NCI-H146 (cell line): ENCODE measurements at regions not wholly inside any gene's neighbourhood (a gene's known extent, or its start where the extent isn't known, plus 50 kb on each side); places are given as distances from the start of the nearest gene placed in this dataset.

Experiments
- DNase-seq: peaks from one replicate; lab custom pipeline; 2025; lab: John Stamatoyannopoulos, UW

DNA sequence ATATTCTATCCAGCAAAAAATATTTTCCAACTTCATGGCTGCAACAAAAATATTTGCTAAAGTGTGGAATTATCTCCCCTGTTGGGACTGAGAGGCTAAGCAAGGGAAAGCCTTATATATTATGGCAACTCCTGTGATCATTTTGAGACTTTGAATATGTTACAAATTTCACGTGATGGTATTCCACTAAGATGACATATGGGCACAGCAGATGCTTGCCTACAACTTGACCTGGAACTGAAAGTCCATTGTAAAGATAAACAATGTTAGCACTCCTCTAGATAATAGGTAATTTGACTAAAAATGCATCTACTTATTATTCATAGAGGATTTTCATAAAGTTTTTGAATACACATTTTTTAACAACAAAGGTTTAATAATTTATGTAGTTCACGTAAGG is 1141.5 kb upstream of the CDH6 start:
- DNase-seq: no peak

DNA sequence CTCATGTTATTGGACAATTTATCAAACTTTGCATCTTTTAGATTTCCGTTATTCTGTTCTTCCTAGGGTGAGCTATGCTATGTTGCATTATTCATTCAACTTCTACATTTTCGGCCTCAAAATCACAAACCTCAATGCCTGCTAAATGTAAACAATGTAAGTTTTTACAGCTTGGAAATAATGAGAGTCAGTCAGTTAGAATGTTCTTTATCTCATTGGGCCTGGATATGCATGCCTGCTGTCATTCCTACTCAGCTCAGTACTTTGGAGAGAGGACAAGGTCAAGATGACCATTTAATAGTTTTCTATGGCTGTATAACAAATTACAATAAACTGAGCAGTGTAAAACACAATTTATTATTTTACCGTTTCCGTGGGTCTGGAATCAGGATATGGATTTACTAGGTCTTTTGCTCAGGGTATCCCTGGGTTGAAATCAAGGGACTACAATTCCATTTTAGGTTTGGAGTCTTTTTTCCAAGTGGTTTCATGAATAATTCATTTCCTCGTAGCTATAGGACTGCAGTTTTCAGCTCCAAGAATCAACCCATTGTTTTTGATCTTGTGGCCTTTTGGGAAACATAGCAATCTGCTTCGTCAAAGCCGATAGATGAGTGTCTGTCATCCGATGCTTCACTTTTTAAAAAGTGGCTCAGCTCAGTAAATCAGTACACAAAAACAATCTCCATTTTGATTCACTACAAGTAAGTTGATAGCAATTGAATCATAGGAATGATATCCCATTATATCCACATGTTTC is 1143.2 kb upstream of the CDH6 start:
- no peak for DNase-seq

DNA sequence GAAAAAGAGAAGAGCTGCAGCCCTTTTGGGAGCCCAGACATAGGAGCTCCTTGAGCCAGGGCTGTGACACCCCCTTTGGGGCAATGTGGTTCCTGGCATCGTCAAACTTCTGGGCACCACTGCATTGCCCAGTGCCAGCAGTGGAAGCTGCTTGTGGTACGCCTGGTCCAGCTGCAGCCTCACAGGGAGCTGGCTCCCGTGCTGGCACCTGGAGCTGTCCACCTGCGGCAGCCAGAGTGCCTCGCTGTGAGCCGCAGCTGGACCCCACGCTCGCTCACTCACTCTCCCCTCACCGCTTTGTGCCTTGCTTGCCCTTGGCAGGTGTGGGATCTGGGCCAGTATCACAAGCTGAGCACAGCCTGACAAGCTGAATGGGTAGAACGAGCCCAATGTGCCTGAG is 1150.8 kb upstream of the CDH6 start:
- DNase-seq: no peak

DNA sequence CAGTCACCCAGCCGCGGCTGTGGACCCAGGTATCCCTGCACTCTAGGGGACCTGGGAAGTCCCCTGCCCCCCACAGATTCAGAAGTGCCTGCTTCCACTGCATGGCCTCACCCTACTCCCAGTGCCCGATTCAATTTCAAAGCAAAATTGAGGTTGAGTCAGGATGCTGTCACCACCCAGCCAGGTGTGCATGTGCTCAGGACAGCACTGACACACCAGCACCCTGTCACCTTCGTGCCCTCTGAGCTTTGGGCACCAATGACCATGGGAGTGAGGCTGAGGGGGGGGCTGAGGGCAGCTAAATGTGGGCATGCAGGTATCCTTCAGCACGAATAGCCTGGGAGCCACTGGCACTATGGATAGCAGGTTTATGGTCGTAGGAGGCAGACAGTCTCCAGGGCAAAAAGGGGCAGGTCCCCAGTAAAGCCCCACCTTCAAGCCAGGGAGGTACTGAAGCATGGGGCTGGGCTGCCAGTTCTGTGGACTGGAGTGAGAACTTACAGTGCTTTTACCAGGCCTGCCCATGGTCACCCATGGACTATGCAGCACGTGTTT is 1151.6 kb upstream of the CDH6 start:
- peak; percentile 12 for DNase-seq

DNA sequence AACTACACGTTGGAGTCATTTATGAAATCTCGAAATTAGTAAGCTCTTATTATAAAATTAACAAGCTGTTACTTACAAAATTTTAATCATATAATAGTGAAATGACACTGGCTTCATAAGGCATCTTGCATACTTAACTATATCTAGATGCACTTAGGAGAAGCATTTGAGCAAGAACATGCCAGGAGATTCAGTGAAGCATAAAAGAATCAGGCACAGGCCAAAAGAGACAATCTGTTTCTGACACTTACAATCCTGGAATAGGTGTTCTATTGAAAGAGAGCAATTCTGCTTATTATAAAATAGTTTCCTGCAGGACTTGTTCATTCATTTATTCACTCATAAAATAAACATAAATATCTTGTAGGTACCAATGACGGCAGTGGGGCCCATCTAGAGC is 1152.2 kb upstream of the CDH6 start:
- DNase-seq: no peak

DNA sequence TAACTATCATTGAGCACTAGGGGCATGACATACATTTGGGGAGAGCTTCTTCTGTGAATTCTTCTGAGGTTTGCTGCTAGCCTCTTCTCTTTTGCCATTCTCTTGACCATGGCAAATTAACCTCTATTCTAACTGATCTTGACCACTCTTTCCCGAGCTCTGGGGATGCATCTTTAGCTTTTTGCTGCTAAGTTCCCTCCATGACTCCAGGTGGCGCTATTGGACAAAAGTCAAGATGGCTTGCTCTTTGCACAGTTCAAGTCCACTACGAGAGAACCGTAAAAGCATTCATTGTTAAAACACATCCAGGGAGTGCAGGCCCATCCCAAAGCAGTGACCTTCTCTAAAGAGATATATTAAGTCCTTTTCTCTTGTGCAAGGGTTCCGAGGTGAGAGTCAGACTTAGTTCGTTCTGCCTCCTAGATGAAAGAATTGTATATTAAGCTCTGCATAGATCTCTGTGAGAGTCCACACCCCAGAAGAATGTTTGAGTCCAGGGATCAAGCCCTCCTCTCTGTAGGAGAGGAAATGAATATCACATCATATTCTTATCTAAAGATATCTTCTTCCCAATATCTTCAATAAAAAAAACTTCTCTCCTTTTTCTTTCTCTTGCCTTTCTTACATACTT is 1152.9 kb upstream of the CDH6 start:
- peak; percentile 87 for DNase-seq

DNA sequence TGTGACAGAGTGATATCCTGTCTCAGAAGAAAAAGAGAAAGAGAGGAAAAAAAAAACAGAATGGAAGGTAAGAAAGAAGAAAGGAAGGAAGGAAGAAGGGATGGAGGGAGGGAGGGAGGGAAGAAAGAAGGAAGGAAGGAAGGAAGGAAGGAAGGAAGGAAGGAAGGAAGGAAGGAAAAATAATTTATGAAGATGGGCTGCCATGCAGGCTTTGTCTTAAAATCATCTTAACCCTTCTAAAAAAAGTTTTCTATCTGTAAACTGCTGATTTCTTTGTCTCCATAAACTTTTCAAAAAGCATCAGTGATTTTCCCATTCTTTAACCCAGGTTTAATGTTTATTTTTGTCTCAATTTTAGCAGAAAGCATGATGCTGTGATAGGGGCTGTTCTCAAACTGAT is 1154.1 kb upstream of the CDH6 start:
- DNase-seq: no peak

DNA sequence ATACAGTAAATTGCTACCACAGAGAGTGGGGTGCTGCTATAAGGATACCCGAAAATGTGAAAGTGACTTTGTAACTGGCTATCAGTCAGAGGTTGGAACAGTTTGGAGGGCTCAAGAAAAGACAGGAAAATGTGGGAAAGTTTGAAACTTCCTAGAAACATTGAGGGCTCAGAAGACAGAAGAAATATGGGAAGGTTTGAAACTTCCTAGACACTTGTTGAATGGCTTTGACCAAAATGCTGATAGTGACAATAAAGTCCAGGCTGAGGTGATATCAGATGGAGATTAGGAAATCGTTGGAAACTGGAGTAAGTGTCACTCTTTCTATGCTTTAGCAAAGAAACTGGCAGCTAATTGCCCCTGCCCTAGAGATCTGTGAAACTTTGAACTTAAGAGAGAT is 1158.6 kb upstream of the CDH6 start:
- DNase-seq: no peak

DNA sequence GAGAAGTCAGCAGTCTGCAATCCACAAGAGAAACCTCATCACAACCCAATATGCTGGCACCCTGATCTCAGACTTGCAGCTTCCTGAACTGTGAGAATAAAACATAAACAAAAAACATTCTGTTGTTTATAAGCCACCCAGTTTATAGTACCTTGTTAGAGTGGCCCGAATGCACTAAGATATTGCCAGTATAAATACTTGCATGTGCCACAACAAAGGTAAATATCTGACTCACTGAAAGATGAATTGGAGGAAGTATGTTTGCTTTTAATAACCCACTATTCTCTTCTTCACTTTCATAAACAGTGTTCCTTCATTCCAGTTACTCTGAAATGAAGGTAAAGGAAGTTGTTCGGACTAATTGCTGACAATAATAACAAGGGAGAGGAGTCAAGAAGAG is 1163.4 kb upstream of the CDH6 start:
- DNase-seq: peak; percentile 17

DNA sequence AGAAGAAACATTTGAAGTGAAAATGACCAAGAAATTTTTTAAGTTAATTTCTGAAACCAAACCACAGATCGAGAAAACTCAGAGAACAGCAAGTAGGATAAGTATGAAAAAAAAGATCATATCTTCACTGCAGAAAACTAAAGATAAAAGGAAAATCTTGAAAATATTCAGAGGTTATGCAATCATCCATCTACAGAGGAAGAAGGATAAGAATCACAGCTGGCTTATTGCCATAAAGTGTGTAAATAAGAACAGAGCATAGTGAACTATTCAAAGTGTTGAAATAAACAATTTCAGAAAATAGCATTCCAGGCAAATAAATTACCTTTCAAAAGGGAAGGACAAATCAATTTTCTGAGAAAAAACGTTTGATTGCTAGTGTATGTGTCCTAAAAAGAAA is 1191.7 kb upstream of the CDH6 start:
- no peak for DNase-seq

DNA sequence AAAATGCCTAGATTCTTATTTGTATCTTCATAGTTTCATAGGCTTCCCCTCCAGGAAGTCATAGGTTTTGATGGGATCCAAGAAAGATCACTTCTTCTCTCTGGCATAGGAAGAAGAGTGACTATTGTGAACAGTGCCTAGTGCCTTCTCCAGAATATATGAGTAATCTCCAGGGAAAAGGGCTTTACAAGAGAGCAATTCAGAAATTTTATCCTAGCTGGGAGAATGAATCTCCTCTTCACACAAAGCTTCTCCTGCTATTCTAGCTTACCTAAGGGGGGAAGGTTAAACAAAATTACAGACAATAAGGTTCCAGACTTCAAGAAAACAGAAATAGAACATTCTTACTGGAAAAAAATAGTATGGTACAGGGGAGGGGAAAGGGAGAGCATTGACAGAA is 1193.3 kb upstream of the CDH6 start:
- no peak for DNase-seq

DNA sequence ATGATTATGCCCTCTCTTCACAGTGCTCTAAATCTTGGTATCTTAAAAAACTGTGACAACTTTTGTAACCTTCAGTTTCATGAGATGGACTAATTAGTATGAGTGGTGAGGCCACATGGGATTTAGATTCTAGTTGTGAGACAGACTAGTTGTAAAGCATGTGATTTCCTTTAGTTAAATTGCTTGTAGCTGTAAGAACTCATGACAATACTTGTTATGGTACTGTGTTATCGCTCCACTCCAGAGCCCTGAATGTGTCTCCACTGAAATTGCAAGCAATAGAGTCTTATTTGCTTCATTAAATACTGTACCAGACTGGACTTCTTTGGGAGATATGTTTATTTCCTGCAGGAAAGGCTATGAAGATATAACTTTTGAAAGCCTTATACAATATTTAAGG is 1198.3 kb upstream of the CDH6 start:
- no peak for DNase-seq

DNA sequence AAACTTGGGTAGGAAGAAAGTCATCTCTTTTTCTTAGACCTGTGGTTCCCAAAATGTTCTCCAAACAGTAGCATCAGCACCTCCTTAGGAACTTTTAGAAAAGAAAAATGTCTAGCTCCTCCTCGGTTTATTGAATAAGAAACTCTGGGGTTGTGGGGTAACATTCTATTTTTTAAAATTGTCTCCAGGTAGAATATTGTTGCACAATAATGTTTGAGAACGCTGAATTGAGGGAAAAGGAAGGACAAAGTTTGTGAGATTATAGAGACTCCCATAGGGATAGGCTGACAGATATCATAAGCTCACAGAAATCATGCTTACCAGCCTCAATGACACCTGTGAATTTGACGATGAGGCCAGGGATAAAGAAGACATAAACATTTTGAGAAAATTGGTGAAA is 1199.0 kb upstream of the CDH6 start:
- DNase-seq: no peak

DNA sequence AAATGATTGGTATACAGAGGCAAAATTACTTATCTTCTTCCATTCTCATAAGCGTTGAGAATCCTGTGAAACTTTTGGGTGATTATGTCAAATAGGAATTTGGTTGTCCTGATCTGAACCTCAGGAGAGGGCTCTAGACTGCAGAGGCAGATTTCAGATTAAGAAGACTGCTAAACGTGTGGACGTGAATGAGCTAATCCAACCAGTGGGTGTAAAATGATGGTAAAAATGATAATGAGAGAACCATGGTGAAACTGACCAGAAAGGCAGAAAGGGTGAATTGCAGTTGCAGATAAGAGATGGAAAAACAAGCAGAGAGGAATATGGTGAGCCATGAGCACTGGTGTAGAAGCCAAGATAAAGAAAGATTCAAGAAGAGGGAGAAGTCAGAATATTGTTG is 1200.2 kb upstream of the CDH6 start:
- DNase-seq: no peak

DNA sequence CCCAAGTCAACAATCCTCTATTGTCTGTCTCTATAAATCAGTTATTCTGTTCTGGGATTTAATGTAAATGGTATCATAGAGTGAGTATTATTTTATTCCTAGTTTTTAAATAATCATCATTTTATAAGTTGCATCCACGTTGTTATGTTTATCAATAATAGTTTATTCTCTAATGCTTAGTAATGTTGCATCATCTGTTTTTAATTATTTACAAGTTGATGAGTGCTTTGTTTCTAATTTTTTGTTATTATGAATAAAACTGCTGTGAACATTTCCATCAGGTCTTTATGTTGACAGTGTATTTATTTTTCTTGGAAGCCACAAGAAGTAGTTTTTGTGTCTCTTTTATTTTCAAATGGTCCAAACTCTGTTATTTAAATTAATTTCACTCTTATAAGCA is 1201.2 kb upstream of the CDH6 start:
- DNase-seq: no peak

DNA sequence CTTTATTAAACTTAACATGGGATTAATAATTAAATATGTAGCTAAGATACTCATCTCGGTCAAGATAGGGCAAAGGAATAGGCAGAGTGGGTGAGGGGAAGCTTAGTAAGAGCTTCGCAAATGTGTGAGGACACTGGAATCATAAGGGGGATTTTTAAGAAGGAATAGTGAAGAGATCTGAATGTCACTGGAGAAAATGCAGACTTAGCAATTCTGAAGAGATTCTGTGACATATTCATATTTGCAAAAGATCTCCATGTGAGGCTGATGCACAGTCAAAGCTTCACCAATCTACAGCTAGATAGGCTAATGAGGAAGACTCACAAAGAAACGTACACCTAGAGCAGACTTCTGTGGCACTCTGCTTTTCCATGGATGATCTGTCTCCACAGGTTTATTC is 1202.8 kb upstream of the CDH6 start:
- no peak for DNase-seq

DNA sequence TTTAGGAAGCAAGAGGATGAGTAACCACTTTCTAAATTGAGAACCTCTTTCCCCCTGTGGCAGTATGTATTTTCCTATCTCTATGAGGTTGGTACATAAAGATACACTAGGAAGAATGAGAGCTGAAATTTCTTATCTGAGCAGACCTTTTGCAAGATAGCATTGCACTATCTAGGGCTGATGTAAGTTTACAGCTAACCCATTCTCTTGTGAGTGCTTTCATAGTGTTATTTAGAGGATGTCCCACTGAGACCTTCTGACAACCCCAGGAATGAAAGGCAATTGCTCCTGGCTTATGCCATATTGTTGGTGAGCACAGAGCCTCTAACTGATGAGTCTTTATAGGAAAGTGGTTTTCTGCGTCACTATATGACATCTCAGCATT is 1209.3 kb upstream of the CDH6 start:
- no peak for DNase-seq

DNA sequence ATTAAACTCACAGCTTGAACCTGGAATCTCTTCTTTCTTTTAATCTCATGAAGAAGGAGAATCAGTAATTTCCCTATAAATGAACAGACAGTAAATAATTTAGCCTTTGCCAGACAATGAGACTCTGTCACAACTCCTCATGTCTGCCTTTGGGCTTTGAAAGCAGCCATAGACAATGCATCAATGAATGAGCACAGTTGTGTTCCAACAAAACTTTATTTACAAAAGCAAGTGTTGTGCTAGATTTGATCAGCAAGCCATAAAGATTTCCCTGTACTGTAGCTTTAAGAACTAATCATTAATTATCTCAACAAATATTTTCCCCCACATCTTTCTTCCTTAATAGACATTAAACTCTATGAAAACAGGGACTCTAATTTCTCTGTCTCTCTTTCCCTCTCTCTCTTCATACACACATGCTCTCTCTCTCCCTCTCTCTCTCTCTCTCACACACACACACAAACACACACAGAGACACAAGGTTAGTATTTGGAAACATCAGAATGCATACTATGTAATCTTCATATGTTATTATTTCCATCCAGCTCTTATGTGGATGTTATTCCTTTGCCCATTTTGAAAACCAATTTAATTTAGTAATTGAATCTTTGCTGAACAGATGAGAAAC is 1209.8 kb upstream of the CDH6 start:
- DNase-seq: peak; percentile 8

DNA sequence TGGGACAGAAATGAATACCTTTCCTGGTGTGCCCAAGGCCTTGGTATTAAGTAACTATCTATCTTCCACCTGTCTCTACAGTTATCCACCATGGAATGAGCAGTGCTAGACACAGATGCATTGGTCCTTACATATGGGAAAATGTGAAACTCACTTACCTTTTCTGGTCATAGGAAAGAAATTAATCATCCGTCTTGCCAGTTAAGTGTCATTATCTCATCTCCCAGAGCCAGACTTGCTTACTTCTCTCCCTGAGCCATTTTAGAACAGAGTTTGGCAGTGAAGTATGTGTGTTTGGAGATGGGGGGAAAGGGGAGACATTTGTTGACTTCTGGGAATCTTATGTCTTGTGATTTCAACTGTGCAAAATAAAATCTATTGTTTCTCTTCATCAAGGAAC is 1211.0 kb upstream of the CDH6 start:
- DNase-seq: no peak

DNA sequence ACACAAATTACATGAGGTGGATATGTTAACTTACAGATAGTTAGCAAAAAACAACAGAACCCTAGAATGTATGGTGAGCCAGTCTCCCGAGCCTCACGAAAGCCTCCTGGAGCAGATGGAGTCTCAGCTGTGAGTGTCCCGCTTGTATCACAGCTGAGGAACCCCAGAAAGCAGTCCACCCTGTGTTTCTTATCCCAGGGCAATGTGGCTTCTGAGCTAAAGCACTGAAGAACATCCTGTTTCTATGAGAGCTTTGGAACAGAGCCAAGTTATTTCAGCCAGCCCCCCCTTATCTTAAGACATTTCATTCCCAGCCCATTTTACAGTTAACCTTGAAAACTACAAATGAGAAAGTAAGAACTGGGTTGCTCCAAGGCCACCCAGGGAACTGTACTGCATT is 1220.9 kb upstream of the CDH6 start:
- no peak for DNase-seq

DNA sequence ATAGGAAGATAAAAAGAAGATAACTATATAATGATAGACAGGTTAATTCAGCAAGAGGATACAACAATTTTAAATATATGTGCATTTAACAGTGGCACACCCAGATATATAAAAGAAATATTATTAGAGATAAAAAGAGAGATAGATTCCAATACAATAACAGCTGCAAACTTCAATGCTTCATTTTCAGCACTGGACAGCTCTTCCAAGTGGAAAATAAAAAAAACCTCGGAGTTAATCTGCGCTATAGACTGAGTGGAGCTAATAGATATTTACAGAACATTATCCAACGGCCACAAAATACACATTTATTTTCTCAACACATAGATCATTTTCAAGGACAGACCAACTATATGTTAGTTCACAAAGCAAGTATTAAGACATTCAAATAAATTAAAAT is 1229.5 kb upstream of the CDH6 start:
- DNase-seq: no peak

DNA sequence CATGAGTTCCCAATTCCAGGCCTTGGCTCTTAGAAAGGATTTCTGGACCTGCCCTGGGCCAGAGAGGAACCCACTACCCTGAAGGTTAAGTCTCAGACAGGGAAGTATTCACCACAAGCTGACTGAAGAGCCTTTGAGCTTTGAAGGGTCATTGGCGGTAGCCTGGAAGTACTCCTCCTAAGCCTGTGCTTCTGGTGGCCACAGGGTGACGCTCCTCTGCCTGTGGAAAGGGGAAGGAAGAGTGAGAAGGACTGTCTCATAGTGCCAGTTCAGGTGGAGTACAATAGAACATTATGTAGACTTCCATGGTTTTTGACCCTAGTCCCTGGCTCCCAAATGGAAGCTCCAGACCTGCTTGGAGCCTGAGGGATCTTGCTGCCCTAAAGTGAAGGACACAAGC is 1233.2 kb upstream of the CDH6 start:
- DNase-seq: no peak

DNA sequence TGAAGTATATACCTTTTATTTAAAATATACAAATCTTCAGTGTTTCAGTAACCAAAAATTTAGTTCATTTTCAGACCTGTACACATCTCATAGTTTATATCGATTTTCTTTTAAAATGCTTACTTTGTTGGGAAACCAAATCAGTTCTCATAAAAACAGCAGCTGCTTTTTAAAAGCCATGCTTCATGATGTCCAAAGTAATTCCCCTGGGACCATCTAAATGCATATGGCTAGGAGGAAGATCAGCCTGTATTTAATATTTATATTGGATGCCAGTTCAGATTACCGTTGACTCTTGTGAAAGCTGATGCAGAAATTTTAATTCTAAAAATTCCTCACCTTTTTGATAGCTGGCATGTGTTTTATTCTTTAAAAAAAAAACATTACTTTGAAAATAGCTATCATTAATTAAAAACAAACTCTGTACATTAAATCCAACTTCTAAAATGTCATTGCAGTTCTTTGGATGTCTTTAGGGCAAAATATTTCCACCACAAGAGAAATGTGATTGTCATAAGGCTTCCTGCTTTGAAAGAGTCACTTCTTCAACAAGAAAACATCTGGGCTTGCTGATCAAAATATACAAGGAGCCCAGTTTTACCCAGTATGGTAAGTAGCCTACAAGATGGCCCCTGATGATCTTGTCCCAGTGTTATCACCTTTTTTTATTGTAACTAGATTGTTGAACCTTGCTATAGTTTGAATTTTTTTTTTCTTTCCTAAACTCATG is 1242.9 kb upstream of the CDH6 start:
- no peak for DNase-seq
